H54 (cell line): ENCODE measurements at regions not wholly inside any gene's neighbourhood (a gene's known extent, or its start where the extent isn't known, plus 50 kb on each side); places are given as distances from the start of the nearest gene placed in this dataset.
"Not testable (repeated sequence)": the region's sequence is repeated elsewhere in the genome, so short reads cannot be mapped to it uniquely, and the experiment has no call there.

ENCODE experiments used
- DNase-seq: peaks from one replicate; pipeline ENCODE4 v3.0.0; 2011; ENCODE audit warnings: low spot score, mixed read lengths; ENCODE audit not compliant: insufficient read length
- FAIRE-seq: peaks from 3 replicates; lab custom pipeline; 2011; peaks lifted over from hg19 to GRCh38; lab: Jason Lieb, UNC
- POLR2A ChIP-seq: IDR thresholded peaks from 2 replicates; pipeline ENCODE4 v1.6.1; 2011; ENCODE audit warnings: low read depth, mild to moderate bottlenecking, low read length

DNA sequence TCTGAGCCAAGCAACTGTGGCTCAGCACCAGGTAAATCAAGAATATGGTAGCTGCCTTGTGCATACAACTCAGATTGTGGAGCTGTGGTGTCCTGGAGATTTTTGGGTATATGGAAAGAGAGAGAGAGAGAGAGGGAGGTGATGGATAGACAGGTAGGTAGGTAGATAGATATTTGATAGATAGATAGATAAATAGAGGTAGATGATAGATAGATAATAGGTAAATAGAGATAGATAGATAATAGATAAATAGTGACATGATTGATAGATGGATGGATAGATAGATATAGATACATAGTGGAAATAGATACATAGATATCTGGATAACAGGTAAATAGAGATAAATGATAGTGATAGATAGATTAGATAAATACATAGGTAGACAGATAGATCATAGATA, 206.3 kb downstream of the KLF6 start:
- TF ChIP-seq POLR2A: no peak
- DNase-seq (no peak), FAIRE-seq (no peak)

DNA sequence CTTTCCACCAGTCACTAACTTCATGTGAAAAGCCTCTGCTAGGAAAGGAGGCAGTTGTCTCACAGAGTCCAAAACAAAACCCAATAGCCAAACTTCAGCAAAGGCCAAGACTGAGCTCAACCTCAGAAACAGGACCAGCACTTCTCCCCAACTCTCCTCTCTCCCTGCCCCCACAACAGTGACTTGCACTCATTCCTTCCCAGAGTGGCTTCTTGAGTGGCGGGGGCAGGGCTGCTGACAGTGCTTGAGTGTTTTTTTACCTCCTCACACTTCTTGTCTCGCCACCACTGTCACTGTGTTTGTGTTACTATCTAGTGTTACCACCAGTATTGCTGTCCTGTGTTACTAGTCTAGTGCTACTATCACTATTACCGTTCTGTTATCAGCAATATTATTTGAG, 206.8 kb downstream of the KLF6 start:
- DNase-seq (no peak), FAIRE-seq (no peak)
- TF ChIP-seq POLR2A: no peak

DNA sequence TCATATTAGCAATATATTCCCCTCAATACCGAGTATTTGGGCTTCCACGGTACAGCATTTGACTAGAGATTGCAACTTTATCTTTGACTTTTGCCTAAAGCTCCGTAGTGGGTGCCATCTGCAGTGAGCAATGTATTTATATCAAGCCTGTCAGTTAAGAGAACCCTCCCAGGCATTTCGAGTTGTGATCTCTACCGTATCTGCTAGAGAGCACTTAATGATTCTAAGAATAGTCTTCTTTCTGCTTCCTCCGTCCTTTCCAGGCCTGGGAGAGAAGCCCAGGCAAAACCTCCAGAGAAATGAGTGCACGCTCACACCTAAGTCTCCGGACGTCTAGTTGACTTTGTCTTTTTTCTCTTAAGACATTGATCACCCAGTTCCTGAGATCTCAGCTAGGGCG, 210.6 kb downstream of the KLF6 start:
- no peak for TF ChIP-seq POLR2A
- DNase-seq: no peak
- FAIRE-seq: no peak

DNA sequence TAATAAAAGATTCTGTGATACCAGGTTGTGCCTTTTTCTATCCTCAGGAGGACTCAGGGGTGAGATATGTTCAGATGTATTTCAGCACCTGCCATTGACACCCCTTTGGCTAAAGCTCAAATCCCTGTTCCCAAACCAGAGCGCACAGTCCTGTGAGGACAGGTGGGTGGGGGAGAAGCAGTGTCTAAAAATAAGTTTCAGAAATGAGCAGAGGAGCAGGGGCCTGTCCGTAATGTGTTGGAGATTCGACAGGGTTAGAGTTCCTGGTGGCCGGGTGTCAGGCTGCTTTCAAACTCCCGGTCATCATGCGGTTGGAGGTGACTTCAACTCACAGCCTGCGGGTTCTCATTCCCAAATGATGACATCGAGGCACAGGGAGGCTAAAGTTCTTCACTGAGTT, 211.5 kb downstream of the KLF6 start:
- FAIRE-seq (no peak), DNase-seq (no peak)
- no peak for TF ChIP-seq POLR2A

DNA sequence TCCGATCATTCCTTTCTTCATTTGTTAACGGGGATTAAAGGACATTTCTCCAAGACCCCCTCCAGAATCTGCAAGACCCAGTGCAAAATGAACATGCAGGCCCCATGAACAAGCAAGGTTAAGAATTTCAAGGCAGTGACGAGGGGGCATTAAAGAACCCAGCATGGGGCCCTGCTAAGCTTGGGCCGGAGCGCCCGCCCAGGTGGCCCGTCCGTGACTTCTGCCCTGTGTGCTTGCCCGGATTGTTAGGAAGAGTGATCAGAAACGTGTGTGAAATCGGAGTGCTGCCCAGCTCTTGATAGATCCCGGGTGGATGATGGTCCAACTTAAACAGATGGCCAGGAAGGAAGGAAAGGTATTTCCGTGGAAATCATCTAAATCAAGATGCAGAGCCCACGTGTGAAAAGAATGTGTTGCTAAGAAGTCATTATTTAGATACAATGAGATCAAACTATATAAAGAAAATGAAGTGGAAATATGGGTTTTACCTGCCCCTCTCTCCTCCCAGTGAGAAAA, 213.6 kb downstream of the KLF6 start:
- no peak for TF ChIP-seq POLR2A
- DNase-seq (no peak), FAIRE-seq (no peak)

DNA sequence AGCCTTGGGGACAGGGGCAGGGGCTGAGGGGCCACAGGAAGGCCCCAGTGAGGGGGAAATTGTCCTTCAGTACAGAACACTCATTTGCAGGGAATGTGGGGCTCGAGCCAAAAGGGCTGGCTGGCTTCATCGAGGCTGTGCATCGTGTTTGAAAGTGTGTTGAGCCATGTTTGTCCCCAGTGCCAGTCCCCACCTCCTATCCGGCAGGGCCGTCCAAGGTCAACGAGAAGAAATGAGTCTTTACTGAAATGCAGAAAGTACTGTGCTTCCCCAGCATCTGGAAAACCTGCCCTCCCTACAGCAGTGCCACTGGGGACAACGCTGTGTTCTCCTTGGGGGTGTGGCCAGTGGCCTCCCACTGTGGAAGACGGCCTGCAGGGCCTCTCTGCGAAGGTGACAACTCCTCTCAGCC, 214.1 kb downstream of the KLF6 start:
- no peak for DNase-seq
- FAIRE-seq: no peak
- no peak for TF ChIP-seq POLR2A

DNA sequence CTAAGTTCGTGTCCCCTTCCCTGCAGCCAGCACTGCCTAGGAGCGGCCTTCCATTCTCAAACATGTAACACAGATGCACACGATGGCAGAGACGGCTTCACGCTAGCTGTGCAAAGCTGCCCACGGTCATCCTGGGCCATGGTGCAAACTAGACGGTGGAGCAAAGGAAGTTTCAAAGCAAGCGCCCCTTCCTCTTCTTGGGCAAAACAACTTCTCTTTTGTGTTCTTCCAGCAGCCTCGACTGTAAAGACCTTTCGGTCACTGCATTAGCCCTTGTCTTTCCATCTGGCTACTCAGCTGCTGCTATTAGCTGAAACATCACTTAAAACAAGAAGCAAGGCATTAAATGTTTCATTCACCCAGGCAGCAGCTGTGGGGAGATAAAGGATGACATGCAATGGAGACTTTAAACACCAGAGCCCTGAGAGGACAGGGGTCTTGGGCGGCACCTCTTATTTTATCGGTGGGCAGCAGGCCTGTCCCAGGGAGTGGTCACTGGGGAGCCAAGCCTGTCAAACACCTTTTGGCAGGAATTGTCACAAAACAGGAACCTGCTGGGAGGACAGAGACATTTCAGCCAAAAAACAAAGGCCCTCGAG, 214.8 kb downstream of the KLF6 start:
- FAIRE-seq (no peak), DNase-seq (no peak)
- no peak for TF ChIP-seq POLR2A

DNA sequence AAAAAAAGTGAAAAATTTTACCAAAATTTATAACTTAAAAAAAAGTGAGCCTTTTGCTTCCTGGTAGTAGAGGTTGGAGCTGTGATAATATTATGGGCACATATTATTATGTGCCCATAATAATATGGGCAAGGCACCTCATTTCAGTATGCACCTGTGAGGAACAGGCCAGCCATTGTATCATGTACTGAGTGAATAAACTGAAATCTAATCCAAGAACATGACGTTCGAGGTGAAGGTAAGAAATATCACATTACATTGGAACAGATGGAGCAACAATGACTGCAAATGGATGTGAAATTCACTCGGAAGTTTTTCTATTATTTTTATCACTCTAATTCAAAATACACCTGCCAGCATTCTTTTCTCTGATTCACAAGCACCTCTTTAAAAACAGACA, 216.0 kb downstream of the KLF6 start:
- FAIRE-seq: no peak
- no peak for TF ChIP-seq POLR2A
- no peak for DNase-seq

DNA sequence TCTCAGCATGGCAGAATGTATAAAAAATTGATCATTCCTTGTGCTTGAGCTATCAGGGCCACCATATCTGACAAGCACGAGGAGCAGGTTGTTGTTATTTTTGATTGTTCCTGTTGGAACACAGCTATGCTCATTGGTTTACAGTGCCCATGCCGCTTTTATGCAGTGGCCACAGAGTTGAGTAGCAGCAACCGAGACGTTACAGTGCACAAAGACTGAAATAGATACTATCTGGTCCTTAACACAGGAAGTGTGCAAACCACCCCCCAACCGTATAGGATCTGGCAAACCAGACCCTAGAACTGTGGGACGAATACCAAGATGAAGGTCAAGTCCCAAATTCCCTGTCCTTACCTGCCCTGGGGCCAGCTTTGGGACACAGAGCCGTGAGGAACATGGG, 216.6 kb downstream of the KLF6 start:
- TF ChIP-seq POLR2A: no peak
- DNase-seq (no peak), FAIRE-seq (no peak)

DNA sequence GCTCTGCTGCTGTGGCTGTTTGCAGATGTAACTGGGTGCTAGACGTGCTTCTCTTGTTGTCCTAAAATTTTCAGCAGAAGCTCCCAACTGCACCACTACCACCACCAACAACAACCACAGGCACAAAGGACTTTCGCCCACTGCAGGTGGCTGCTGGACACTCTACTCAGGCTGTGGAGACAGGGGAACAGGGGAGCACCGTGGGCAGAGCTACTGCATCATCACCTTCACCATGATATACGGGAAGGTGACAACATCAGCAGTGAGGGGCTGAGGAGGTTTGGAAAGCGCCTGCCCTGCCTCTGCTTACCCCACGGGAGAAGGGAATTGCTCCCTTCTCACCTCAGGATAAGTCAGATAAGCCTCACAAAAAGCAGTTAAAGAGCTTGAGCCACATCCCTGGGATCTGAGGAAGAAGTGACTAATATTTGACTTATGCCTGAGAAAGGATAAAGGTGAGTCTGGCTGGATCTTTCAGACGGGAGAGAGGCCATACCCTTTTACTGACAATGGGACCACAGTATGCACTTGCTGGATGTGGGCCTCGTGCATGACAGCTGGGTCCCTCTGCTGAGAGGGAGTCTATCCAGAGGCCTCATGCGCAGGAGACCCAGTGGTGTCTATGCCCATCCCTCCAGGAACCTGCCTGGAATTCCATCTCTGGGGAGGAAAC, 217.6 kb downstream of the KLF6 start:
- DNase-seq (no peak), FAIRE-seq (no peak)
- TF ChIP-seq POLR2A: no peak

DNA sequence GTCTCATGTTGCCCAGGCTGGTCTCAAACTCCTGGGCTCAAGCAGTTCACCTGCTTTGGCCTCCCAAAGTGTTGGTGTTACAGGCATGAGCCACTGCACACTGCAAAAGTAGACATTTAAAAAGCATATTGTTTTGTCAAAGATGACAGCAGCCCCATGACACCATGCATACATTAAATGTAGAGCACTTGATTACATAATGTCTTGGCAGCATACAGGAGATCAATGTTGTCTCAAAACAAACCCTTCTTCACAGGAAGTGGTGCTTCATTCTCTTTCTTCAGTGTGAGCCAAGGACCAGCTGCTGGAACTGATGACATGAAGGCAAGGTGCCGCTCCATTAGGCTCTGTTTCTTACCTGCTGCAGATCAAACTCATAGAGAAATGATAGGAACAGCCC, 218.4 kb downstream of the KLF6 start:
- TF ChIP-seq POLR2A: no peak
- DNase-seq (no peak), FAIRE-seq (no peak)

DNA sequence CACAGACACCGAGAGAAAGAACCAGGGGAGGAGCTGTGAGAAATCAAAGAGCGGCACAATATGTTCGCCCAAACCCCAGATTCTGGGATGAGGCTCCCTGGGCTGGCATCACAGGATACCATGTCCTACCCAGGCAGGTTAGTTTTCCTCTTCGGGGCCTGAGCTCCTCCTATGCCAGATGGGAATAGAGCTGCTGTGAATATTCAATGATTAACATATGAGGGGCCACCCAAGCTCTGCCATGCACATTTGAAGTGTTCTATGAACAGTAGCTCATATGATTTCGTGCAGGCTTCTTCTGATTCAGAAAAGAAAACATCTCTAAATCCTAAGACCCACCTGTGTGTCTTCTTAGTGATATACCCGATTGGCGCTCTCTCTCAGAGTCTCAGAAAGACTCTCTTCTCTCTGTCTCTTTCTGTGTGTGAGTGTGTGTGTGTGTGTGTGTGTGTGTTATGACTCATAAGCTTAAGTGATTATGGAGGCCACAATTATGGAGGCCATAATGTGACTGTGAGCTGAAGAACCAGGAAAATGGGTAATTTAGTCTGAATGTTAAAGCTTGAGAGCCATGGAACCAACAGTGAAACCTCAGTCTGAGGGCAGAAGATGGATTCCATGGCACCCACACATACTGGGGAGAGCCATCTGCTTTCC, 220.5 kb downstream of the KLF6 start:
- DNase-seq (no peak), FAIRE-seq (no peak)
- TF ChIP-seq POLR2A: no peak

DNA sequence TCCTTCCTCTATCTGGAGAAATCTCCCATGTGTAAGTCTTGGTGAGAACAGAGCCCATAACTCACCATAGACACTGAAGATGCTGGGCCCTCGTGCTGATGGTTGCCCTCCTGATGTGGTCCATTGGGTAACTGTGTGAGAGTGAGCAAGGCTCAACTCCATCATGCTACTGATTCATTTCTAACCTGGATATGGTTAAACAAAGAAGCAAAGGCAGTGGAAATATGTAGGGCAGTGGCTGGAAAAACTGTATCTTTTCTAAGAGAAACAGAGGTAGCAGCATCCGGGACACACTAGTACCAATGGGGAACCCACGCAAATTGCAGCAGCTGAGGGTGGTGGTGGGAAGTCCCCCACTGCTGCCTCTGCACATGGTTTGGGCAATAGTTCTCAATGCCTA, 221.7 kb downstream of the KLF6 start:
- no peak for TF ChIP-seq POLR2A
- DNase-seq (no peak), FAIRE-seq (no peak)

DNA sequence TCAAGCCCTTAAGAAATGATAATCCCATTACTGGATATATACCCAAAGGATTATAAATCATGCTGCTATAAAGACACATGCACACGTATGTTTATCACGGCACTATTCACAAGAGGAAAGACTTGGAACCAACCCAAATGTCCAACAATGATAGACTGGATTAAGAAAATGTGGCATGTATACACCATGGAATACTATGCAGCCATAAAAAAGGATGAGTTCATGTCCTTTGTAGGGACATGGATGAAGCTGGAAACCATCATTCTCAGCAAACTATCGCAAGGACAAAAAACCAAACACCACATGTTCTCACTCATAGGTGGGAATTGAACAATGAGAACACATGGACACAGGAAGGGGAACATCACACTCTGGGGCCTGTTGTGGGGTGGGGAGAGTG, 224.4 kb downstream of the KLF6 start:
- FAIRE-seq, DNase-seq: not testable (repeated sequence)

DNA sequence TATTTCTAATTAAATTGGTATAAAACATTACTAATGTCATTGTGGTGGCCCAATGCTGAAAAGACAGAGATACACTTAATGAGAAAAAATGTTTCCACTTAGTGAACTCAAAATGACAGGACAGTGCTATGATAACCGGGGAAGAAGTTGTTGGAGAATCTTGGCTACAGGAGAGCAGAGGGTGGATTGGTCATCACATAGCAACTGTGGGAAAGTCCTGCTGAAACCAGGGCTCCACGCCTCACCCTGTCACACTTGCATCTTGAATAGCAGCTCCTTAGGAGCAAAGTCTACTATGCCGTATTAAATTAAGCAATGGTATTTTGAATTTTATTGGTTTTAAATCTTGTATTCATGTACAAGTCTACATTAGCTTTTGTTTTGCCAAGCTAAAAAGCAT, 225.5 kb downstream of the KLF6 start:
- FAIRE-seq: no peak
- no peak for TF ChIP-seq POLR2A
- no peak for DNase-seq
